ENCODE measurements at regions not wholly inside any gene's neighbourhood (a gene's known extent, or its start where the extent isn't known, plus 50 kb on each side); places are given as distances from the start of the nearest gene placed in this dataset.

GRCh38 chr3:17798000-17798399 is 55.6 kb upstream of the TBC1D5 start:
- no peaks in the 10 kb centered on the region for H3K9me3 ChIP-seq
- no peak overlapping the region for H3K4me2 ChIP-seq
- DNase-seq (ENCODE audit: low read depth in 1 of 2, low spot score in 1 of 2), result peak in 1 of 2 experiments; percentile 10
- H3K4me3 ChIP-seq, result no peak overlapping the region
- ChIA-PET POLR2A (no interaction called here), CTCF (interaction anchor here (0.8 to 3.5 kb wide), 2 partner anchors 17 to 43 kb away, joined by 3 to 12 read pairs; no protein-coding TSS in a partner anchor)
- H3K27ac ChIP-seq, result no peak overlapping the region
- ATAC-seq, result peak in 1 of 2 experiments; percentile 65; a peak in 2 of 6 replicates
- no peak for TF ChIP-seq EP300 (IDR thresholded peaks at IDR 0.05)
- TF ChIP-seq FOSL2 (IDR thresholded peaks at IDR 0.05), result no peak
- no peak for TF ChIP-seq FOSL2 (CRISPR knock-in tag; IDR thresholded peaks at IDR 0.05)
- no peak for TF ChIP-seq RNF2 (IDR thresholded peaks at IDR 0.05; ENCODE audit: borderline replicate concordance, low read depth)
- no peak for TF ChIP-seq FOXS1 (CRISPR knock-in tag; IDR thresholded peaks at IDR 0.05)
- no peak for FAIRE-seq
- H3K4me1 ChIP-seq, result no peaks in the 10 kb centered on the region; the same call in 2 of the 3 replicates

GRCh38 chr3:17795711-17796110 is 53.3 kb upstream of the TBC1D5 start:
- Histone ChIP-seq H3K9me3 (no peaks in the 10 kb centered on the region), H3K27ac (no peak overlapping the region), H3K4me2 (no peak overlapping the region), H3K4me3 (no peak overlapping the region), H3K4me1 (no peaks in the 10 kb centered on the region; the same call in 2 of the 3 replicates)
- DNase-seq (ENCODE audit: low read depth in 1 of 2, low spot score in 1 of 2) (no peak), ATAC-seq (no peak), FAIRE-seq (no peak)
- no peak for TF ChIP-seq TFCP2L1 (CRISPR knock-in tag; IDR thresholded peaks at IDR 0.05)
- TF ChIP-seq EHF (CRISPR knock-in tag; IDR thresholded peaks at IDR 0.05), result no peak
- no peak for TF ChIP-seq CHD4 (IDR thresholded peaks at IDR 0.05; ENCODE audit: borderline replicate concordance)
- no peak for TF ChIP-seq KDM1A (IDR thresholded peaks at IDR 0.05; ENCODE audit: low read depth)
- no peak for TF ChIP-seq NFE2L2 (conservative IDR thresholded peaks at IDR 0.05; ENCODE audit: low read length)
- TF ChIP-seq USF2 (IDR thresholded peaks at IDR 0.05), result no peak
- no peak for TF ChIP-seq HMGXB4 (CRISPR knock-in tag; IDR thresholded peaks at IDR 0.05; ENCODE audit: borderline replicate concordance)
- no peak for TF ChIP-seq JUN (IDR thresholded peaks at IDR 0.05)
- POLR2A ChIA-PET, result no interaction called here
- CTCF ChIA-PET, result no interaction called here
- 52% methylated on average over 3 of the region's 3 CpGs for WGBS (ENCODE audit: missing lambda C conversion rate)

GRCh38 chr3:17795280-17795679 is 52.8 kb upstream of the TBC1D5 start:
- TF ChIP-seq MAX (IDR thresholded peaks at IDR 0.05), result no peak
- TF ChIP-seq SMC3 (IDR thresholded peaks at IDR 0.05), result no peak
- WGBS (ENCODE audit: missing lambda C conversion rate), result 80% methylated on average over 1 of the region's 1 CpG

GRCh38 chr3:17793542-17794195 is 51.2 kb upstream of the TBC1D5 start:
- no peak for FAIRE-seq
- Histone ChIP-seq H3K4me3 (no peak overlapping the region), H3K4me1 (no peaks in the 10 kb centered on the region), H3K27ac (no peak overlapping the region), H3K4me2 (no peak overlapping the region), H3K9me3 (no peaks in the 10 kb centered on the region)
- ChIA-PET POLR2A (no interaction called here), CTCF (interaction anchor here (0.6 to 1.0 kb wide), 2 partner anchors 20 to 645 kb away, joined by 3 read pairs; no protein-coding TSS in a partner anchor)
- ATAC-seq, result no peak
- DNase-seq (ENCODE audit: low read depth in 1 of 2, low spot score in 1 of 2), result no peak
- 95% methylated on average over 3 of the region's 4 CpGs for WGBS (ENCODE audit: missing lambda C conversion rate)
- TF ChIP-seq BHLHE40 (IDR thresholded peaks at IDR 0.05; ENCODE audit: low read depth, low read length) (no peak), CHD2 (IDR thresholded peaks at IDR 0.05; ENCODE audit: low read length, partially characterized antibody) (no peak), HEYL (CRISPR knock-in tag; IDR thresholded peaks at IDR 0.05) (no peak), CBX2 (IDR thresholded peaks at IDR 0.05; ENCODE audit: borderline replicate concordance, low read depth) (no peak), TP53 (CRISPR knock-in tag; IDR thresholded peaks at IDR 0.05) (no peak), USF2 (IDR thresholded peaks at IDR 0.05) (no peak), PHF8 (IDR thresholded peaks at IDR 0.05; ENCODE audit: borderline replicate concordance, low read depth) (no peak)

More at GRCh38 chr3:17795280-17795679, 52.8 kb upstream of the TBC1D5 start:
- ChIA-PET POLR2A (no interaction called here), CTCF (no interaction called here)
- DNase-seq (ENCODE audit: low read depth in 1 of 2, low spot score in 1 of 2) (no peak), FAIRE-seq (no peak), ATAC-seq (no peak)
- Histone ChIP-seq H3K4me1 (no peaks in the 10 kb centered on the region; the same call in 2 of the 3 replicates), H3K4me3 (no peak overlapping the region), H3K4me2 (no peak overlapping the region), H3K9me3 (no peaks in the 10 kb centered on the region), H3K27ac (no peak overlapping the region)

Data from A549 (cell line).